Endothelial cell of umbilical vein (primary cell): ENCODE measurements at regions not wholly inside any gene's neighbourhood (a gene's known extent, or its start where the extent isn't known, plus 50 kb on each side); places are given as distances from the start of the nearest gene placed in this dataset.

Experiments used
- BruUV-seq: library from RNA; stranded (reverse); fragments of 400-500 nt; replicated peaks from 2 replicates; lab custom pipeline; 2021; lab: Mats Ljungman, UMichigan
- CTCF ChIA-PET: fragments of 300-600, 350-600 bp; sonication (Branson Sonifier 250); formaldehyde crosslinking; loops from one replicate; lab custom pipeline; 2021; ENCODE audit warnings: antibody characterized with exemption, inconsistent platforms; lab: Charles Lee
- POLR2A ChIA-PET: fragments of 300-600, 350-600 bp; sonication (Branson Sonifier 250); formaldehyde crosslinking; loops from one replicate; lab custom pipeline; 2021; ENCODE audit warnings: antibody characterized with exemption, inconsistent platforms; lab: Charles Lee
- DNase-seq: peaks from one replicate; pipeline ENCODE4 v3.0.0-alpha.2; 2011; ENCODE audit warnings: low read depth, low spot score
- FAIRE-seq: peaks from 2 replicates; lab custom pipeline; 2011; peaks lifted over from hg19 to GRCh38; lab: Jason Lieb, UNC
- H2AFZ ChIP-seq: 2 replicates; pipeline ENCODE4 v1.6.0; 2012; ENCODE audit warnings: low read depth, low read length, control low read depth, inconsistent platforms
- H3K27ac ChIP-seq: 2 replicates; pipeline ENCODE4 v1.5.1; 2011; ENCODE audit warnings: low read depth, mild to moderate bottlenecking, control low read depth, low read length, moderate library complexity; ENCODE audit not compliant: insufficient read depth
- H3K27me3 ChIP-seq, 2 experiments: 2 replicates each; pipeline versions ENCODE4 v1.6.0 to v1.6.1; 2011; ENCODE audit warnings: low read length in 2 of 2, mixed read lengths in 1 of 2; ENCODE audit not compliant: control insufficient read depth in 2 of 2, insufficient read depth in 2 of 2
- H3K36me3 ChIP-seq, 2 experiments: 2 replicates in 1 of 2; 3 replicates in 1 of 2; pipeline ENCODE4 v1.5.1; 2011; ENCODE audit warnings: low read length in 2 of 2, mild to moderate bottlenecking in 1 of 2, moderate library complexity in 1 of 2; ENCODE audit not compliant: control insufficient read depth in 2 of 2, insufficient read depth in 2 of 2; ENCODE audit errors: extremely low read depth in 1 of 2
- H3K4me1 ChIP-seq: 3 replicates; pipeline ENCODE4 v1.5.1; 2011; ENCODE audit warnings: mild to moderate bottlenecking, low read length; ENCODE audit not compliant: control insufficient read depth, insufficient read depth; ENCODE audit errors: extremely low read depth
- H3K4me2 ChIP-seq: 2 replicates; pipeline ENCODE4 v1.6.1; 2011; ENCODE audit warnings: low read length, control low read depth, mixed read lengths; ENCODE audit not compliant: insufficient read depth
- H3K4me3 ChIP-seq, 3 experiments: fragments of 200-600 bp in 1 of 3; sonication (generic), shearing (Covaris generic) in 1 of 3; replicated peaks in 1 of 3; 2 replicates each; pipeline ENCODE4 v1.5.1; 2011 to 2016; ENCODE audit warnings: control low read depth in 3 of 3, low read length in 3 of 3, mild to moderate bottlenecking in 2 of 3, inconsistent platforms in 1 of 3, low read depth in 1 of 3, moderate library complexity in 1 of 3; ENCODE audit not compliant: insufficient read depth in 1 of 3
- H3K79me2 ChIP-seq: 2 replicates; pipeline ENCODE4 v1.6.0; 2012; ENCODE audit warnings: low read length, inconsistent platforms; ENCODE audit not compliant: control insufficient read depth, insufficient read depth
- H3K9ac ChIP-seq: replicated peaks from 2 replicates; pipeline ENCODE3; 2011; ENCODE audit warnings: low read length, control low read depth; ENCODE audit not compliant: insufficient read depth; ENCODE audit errors: extremely low read depth
- H3K9me1 ChIP-seq: replicated peaks from 3 replicates; pipeline ENCODE4 v1.6.0; 2011; ENCODE audit warnings: mild to moderate bottlenecking, low read length; ENCODE audit not compliant: control insufficient read depth, insufficient read depth; ENCODE audit errors: extremely low read depth
- H3K9me3 ChIP-seq: replicated peaks from 2 replicates; pipeline ENCODE4 v1.5.1; 2012; ENCODE audit warnings: low read length, inconsistent platforms; ENCODE audit not compliant: control insufficient read depth, insufficient read depth
- H4K20me1 ChIP-seq: replicated peaks from 2 replicates; pipeline ENCODE3; 2011; ENCODE audit warnings: mild to moderate bottlenecking, low read length; ENCODE audit not compliant: control insufficient read depth, insufficient read depth; ENCODE audit errors: extremely low read depth
- CTCF ChIP-seq, 2 donors: IDR thresholded peaks; 1 replicate in 1 of 2; 2 replicates in 1 of 2; pipeline ENCODE4 v1.5.1; 2011; ENCODE audit warnings: low read length in 2 of 2, mild to moderate bottlenecking in 2 of 2, moderate library complexity in 2 of 2, control low read depth in 1 of 2, inconsistent platforms in 1 of 2, low read depth in 1 of 2; ENCODE audit not compliant: insufficient read depth in 1 of 2; ENCODE audit errors: extremely low read depth in 1 of 2
- EZH2 ChIP-seq: IDR thresholded peaks from 2 replicates; pipeline ENCODE4 v1.6.1; 2012; ENCODE audit warnings: borderline replicate concordance, low read depth, mild to moderate bottlenecking, moderate library complexity, low read length, inconsistent platforms; ENCODE audit not compliant: severe bottlenecking
- FOS ChIP-seq: IDR thresholded peaks from 2 replicates; pipeline ENCODE4 v1.6.1; 2011; ENCODE audit warnings: mild to moderate bottlenecking, low read length, moderate library complexity, borderline replicate concordance; ENCODE audit not compliant: insufficient read depth
- GATA2 ChIP-seq: IDR thresholded peaks from 2 replicates; pipeline ENCODE4 v1.7.0; 2011; ENCODE audit warnings: low read depth, mild to moderate bottlenecking, moderate library complexity, mixed read lengths, low read length; ENCODE audit not compliant: insufficient read length, insufficient read depth
- JUN ChIP-seq: IDR thresholded peaks from 2 replicates; pipeline ENCODE4 v1.6.1; 2011; ENCODE audit warnings: borderline replicate concordance, low read depth; ENCODE audit not compliant: insufficient read length, insufficient read depth
- MAX ChIP-seq: IDR thresholded peaks from 2 replicates; pipeline ENCODE4 v1.6.1; 2011; ENCODE audit not compliant: insufficient read depth, insufficient read length
- MYC ChIP-seq: IDR thresholded peaks from one replicate; pipeline ENCODE4 v1.6.1; 2011; ENCODE audit warnings: mild to moderate bottlenecking, low read depth, low read length
- POLR2A ChIP-seq: IDR thresholded peaks from 2 replicates; pipeline ENCODE4 v1.6.1; 2012; ENCODE audit warnings: low read depth, mild to moderate bottlenecking, control low read depth, low read length
- POLR2AphosphoS5 ChIP-seq: IDR thresholded peaks from 2 replicates; pipeline ENCODE4 v1.6.1; 2012; ENCODE audit warnings: low read depth, mild to moderate bottlenecking, control low read depth, low read length, moderate library complexity; ENCODE audit not compliant: insufficient read depth
- dilution Hi-C: fragments of 300-500 bp; cut with MboI; formaldehyde crosslinking; loops from one replicate; pipeline ENCODE4 v1.15.0; 2019; ENCODE audit warnings: low sequenced_read_pairs; ENCODE audit not compliant: extremely low pct_ligation_motif_present
- intact Hi-C: fragments of 100-400 bp; cut with micrococcal nuclease; formaldehyde crosslinking; loops from one replicate; pipeline ENCODE4 v1.10.0; 2022

- FAIRE-seq (no peak), DNase-seq (no peak)
- no peaks in the 10 kb centered on the region for H3K36me3 ChIP-seq
- dilution Hi-C loops = no loop called here
- no peak overlapping the region for H2AFZ ChIP-seq
- H3K27ac ChIP-seq = no peak overlapping the region
- no peaks in the 10 kb centered on the region for H4K20me1 ChIP-seq
- no peaks in the 10 kb centered on the region for H3K79me2 ChIP-seq
- no peak overlapping the region for H3K4me3 ChIP-seq
- no peaks in the 10 kb centered on the region for H3K27me3 ChIP-seq
- intact Hi-C loops = no loop called here
- BruUV-seq = no TSS peak
- H3K4me2 ChIP-seq = no peak overlapping the region
- H3K9me3 ChIP-seq = no peaks in the 10 kb centered on the region
- TF ChIP-seq POLR2A = no peak
- TF ChIP-seq MYC = no peak
- no peak for TF ChIP-seq CTCF (IDR thresholded peaks at IDR 0.05; ENCODE audit: extremely low read depth in 1 of 2, insufficient read depth in 1 of 2, low read depth in 1 of 2, low read length in 2 of 2)
- TF ChIP-seq JUN = no peak
- TF ChIP-seq FOS = no peak
- no peak for TF ChIP-seq MAX
- no peak for TF ChIP-seq EZH2
- TF ChIP-seq GATA2 = no peak
- TF ChIP-seq POLR2AphosphoS5 = no peak
- no peak overlapping the region for H3K9ac ChIP-seq
- POLR2A ChIA-PET = no interaction called here
- no peaks in the 10 kb centered on the region for H3K4me1 ChIP-seq
- H3K9me1 ChIP-seq = no peaks in the 10 kb centered on the region
- CTCF ChIA-PET = no interaction called here
Observed at GRCh38 chr4:79163981-79164490, 161.8 kb downstream of the NAA11 start.
